GM18951 (cell line): ENCODE measurements at regions not wholly inside any gene's neighbourhood (a gene's known extent, or its start where the extent isn't known, plus 50 kb on each side); places are given as distances from the start of the nearest gene placed in this dataset.
"Not testable (repeated sequence)": the region's sequence is repeated elsewhere in the genome, so short reads cannot be mapped to it uniquely, and the experiment has no call there.

Experiments used
- POLR2A ChIP-seq: IDR thresholded peaks from 4 replicates; pipeline ENCODE4 v1.6.1; 2011; ENCODE audit warnings: mild to moderate bottlenecking; ENCODE audit not compliant: insufficient read length, insufficient read depth; ENCODE audit errors: extremely low read depth
- in situ Hi-C: fragments of 300-500 bp; cut with MboI; formaldehyde crosslinking; loops from one replicate; pipeline ENCODE4 v1.12.0; 2022; ENCODE audit warnings: low sequenced_read_pairs, mixed read lengths, inconsistent platforms; ENCODE audit not compliant: unreplicated experiment

- no peak for TF ChIP-seq POLR2A
- in situ Hi-C loops = no loop called here
Measured at GRCh38 chr9:90073186-90073945, 468.6 kb downstream of the GADD45G start.

DNA sequence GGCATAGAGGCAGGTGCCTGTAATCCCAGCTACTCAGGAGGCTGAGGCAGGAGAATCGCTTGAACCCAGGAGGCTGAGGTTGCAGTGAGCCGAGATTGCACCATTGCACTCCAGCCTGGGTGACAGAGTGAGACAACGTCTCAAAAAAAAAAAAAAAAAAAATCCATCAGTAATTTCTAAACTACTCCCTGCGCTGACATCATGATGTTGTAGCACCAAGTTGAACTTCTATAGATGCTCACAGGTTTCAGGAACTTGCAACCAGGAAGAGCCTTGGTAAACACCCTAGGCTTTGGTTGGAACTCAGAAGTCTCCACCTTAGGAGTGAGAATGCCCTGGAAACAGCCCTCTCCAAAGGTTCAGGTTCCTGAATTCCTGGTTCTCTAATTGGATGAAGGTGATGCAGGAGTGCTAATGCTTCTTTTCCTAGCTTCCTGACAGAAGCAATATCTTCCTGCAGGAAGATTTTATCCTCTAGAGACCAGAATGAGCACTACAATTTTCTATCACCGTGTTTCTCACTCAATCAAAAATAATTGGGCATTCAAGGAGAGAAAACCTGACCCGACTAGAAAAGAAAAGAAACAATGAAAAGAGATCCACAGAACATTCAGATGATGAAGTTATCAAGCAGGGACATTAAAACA is 469.6 kb downstream of the GADD45G start:
- TF ChIP-seq POLR2A = no peak
- in situ Hi-C loops = no loop called here

GRCh38 chr9:90077598-90077997 is 472.8 kb downstream of the GADD45G start:
- in situ Hi-C loops = not testable (repeated sequence)

GRCh38 chr9:90078988-90079421 is 474.2 kb downstream of the GADD45G start:
- no peak for TF ChIP-seq POLR2A
- in situ Hi-C loops = no loop called here

DNA sequence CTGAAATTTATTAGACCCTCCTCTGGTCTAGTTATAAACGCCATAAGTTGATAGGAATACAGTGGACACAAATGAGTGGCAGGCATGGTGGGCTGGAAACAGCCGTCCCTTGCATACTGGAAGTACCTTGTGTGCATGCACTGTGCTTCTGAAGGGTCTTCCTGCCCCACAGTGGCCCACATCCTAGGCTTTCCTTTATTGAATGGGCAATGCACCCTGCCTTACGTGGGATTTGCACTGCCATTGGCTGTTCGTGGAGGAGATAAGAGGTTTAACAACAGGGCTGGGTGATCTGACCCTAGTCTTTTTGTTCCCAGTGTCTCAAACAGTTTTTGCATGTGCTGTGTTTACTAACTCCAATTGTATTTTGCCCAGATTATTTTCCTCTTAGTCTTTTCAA is 480.8 kb downstream of the GADD45G start:
- TF ChIP-seq POLR2A = no peak
- in situ Hi-C loops = no loop called here

- in situ Hi-C loops = no loop called here
- no peak for TF ChIP-seq POLR2A
Measured at GRCh38 chr9:90086101-90086511, 481.3 kb downstream of the GADD45G start.

DNA sequence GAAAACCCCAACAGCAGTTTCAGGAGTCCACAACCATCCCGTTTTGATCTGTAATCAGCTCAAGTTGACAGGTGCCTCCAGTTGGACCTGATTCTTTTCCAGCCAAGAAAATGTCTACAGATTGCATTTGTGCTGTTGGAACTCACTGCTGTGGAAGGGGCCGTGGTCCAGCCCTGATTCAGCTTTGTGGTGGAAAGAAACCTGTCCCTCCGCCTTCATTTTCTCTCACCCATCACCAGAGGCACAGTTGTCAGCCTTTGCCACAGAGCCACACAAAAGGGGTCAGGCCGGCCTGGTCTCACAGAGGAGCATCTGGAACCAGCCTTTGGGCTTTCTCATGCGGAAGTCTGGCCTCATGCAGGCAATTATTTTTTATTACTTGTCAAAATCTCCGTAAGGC is 483.6 kb downstream of the GADD45G start:
- in situ Hi-C loops = no loop called here
- TF ChIP-seq POLR2A = no peak

GRCh38 chr9:90088856-90089255 is 484.0 kb downstream of the GADD45G start:
- TF ChIP-seq POLR2A = no peak
- in situ Hi-C loops = no loop called here

DNA sequence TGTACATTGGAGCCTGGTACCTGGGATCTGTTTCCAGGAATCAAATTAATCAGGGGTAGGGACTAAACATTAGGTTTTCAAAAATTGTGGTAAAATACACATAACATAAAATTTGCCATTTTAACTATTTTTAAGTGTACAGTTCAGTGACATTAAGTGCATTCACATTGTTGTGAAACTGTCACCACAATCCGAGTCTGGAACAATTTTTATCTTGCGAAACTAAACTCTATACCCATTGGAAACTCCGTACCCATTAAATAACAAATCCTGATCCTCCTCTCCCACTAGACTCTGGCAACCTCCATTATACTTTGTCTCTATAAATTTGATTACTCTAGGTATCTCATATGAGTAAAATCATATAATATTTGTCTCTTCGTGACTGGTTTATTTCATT is 486.2 kb downstream of the GADD45G start:
- TF ChIP-seq POLR2A = no peak
- in situ Hi-C loops = no loop called here

DNA sequence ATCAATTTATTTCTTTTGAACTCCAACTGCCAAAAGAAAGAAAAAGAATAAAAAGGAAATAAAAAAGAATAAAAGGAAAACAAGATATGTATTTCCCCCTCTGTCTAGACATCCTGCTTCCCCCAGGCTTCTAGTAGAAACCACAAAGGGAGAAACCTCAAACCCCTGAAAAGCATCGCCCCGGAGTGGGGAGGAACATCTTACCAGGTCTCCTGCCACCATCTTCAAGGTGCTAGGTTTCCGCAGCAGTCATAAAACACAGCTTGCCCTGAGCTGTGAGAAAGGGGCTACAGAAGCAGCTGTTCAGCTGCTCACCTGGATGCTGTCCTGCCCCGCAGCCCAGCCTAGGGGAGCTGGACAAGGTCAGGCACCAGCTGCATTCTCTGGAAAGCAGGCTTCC is 487.7 kb downstream of the GADD45G start:
- in situ Hi-C loops = no loop called here
- no peak for TF ChIP-seq POLR2A

GRCh38 chr9:90095682-90096081 is 490.9 kb downstream of the GADD45G start:
- no peak for TF ChIP-seq POLR2A
- in situ Hi-C loops = no loop called here

DNA sequence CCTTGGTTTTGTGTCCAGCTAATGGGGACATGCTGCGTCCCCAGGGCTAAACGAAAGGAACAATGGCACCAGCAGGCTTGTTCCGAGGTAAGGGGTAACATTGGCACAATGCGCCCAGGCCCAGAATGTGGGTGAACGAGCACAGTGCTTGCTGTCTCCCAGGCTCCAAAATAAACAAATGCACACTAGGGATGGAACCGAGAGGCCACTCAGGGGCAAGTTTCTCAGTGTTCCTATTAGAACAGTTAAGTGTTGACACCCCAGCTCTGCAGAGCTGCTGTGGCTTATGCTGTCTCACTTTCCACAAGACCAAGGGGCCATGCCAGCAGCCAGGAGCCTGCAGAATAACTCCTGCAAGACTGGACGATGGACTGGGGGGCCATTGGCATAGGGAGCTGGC is 492.4 kb downstream of the GADD45G start:
- in situ Hi-C loops = no loop called here
- no peak for TF ChIP-seq POLR2A

DNA sequence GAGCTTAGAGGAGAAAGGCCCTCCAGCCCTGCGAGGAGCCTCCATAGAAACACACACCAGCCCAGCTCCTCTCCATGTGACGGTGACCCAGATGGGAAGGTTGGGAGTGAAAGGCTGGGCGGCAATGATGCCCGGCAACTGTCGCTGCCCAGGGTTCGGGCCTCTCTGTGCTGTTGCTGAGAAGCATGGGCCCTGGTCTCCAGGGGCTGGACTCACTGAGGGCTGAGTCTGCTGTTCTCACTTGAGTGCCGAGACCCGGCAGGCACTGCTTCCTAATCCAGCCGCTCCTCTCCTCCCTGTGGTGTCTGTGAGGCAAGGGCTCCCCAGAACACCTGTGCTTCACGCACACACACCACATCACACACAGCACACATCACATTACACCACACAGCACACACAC is 493.6 kb downstream of the GADD45G start:
- in situ Hi-C loops = no loop called here

DNA sequence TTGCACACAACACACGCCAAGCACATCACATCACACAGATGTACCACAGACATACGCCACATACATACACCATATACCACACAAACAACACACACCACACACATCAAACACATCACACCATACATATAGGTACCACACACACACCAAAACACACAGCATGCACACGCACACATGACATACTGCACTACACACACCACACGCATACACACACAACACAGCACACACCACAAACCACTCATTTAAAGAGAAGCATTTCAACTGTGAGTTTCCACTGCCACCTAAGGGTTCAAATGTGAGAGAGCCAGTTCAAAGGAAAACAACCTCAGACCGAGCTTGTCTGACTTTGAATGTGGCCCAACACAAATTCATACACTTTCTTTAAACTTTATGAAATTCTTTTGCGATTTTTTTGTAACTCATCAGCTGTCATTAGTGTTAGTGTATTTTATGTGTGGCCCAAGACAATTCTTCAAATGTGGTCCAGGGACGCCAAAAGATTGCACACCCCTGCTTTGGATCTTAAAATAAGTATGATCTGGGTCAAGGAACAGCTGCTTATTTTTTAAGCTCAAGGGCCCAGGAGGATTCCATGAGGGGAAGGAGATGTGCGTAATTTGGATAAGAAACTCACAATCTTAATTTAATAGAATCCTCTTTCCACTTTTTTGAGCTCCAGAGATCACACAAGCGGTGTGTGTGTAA is 494.6 kb downstream of the GADD45G start:
- in situ Hi-C loops = no loop called here
- no peak for TF ChIP-seq POLR2A

More for the DNA sequence above, 493.6 kb downstream of the GADD45G start:
- no peak for TF ChIP-seq POLR2A

- no peak for TF ChIP-seq POLR2A
- in situ Hi-C loops = loop anchor here (5.0 kb wide), 1 partner anchor 508 kb away; no protein-coding TSS in a partner anchor
Measured at GRCh38 chr9:90100014-90100413, 495.2 kb downstream of the GADD45G start.
